Suprapubic skin (tissue), 4 donors: ENCODE measurements at regions not wholly inside any gene's neighbourhood (a gene's known extent, or its start where the extent isn't known, plus 50 kb on each side); places are given as distances from the start of the nearest gene placed in this dataset.

Source experiments
- DNase-seq, 2 donors: peaks; one replicate each; pipeline ENCODE4 v3.0.0-alpha.2; 2019; ENCODE audit warnings: low spot score in 2 of 2
- H3K27ac ChIP-seq: fragments of 200-600 bp; sonication (generic); one replicate; pipeline ENCODE4 v1.5.1; 2019
- H3K27me3 ChIP-seq: fragments of 200-600 bp; sonication (generic); one replicate; pipeline ENCODE4 v1.5.1; 2019
- H3K36me3 ChIP-seq: fragments of 200-600 bp; sonication (generic); one replicate; pipeline ENCODE4 v1.5.1; 2019
- H3K4me1 ChIP-seq: fragments of 200-600 bp; sonication (generic); one replicate; pipeline ENCODE4 v1.5.1; 2019
- H3K4me3 ChIP-seq: fragments of 200-600 bp; sonication (generic); one replicate; pipeline ENCODE4 v1.5.1; 2019; ENCODE audit warnings: mild to moderate bottlenecking
- H3K9me3 ChIP-seq: fragments of 200-600 bp; sonication (generic); one replicate; pipeline ENCODE4 v1.5.1; 2019
- CTCF ChIP-seq, 2 donors: fragments of 200-600 bp in 1 of 2; fragments of 450-650 bp in 1 of 2; sonication (generic) in 1 of 2; IDR thresholded peaks; one replicate each; pipeline ENCODE4 v1.5.1; 2016 to 2019; ENCODE audit warnings: antibody characterized with exemption in 2 of 2, mild to moderate bottlenecking in 1 of 2, moderate library complexity in 1 of 2
- EP300 ChIP-seq: sonication (generic); formaldehyde crosslinking; IDR thresholded peaks from one replicate; pipeline ENCODE4 v1.6.1; 2017; ENCODE audit warnings: antibody characterized with exemption
- POLR2A ChIP-seq, 2 donors: fragments of 450-650 bp; IDR thresholded peaks; one replicate each; pipeline ENCODE4 v1.6.1; 2017; ENCODE audit warnings: antibody characterized with exemption in 2 of 2, mild to moderate bottlenecking in 2 of 2, moderate library complexity in 2 of 2
- POLR2AphosphoS5 ChIP-seq, 3 donors: sonication (generic); formaldehyde crosslinking; IDR thresholded peaks; one replicate each; pipeline ENCODE4 v1.6.1; 2017; ENCODE audit warnings: antibody characterized with exemption in 3 of 3
- WGBS: methylation state at CpG from one replicate; pipeline ENCODE4 v1.1.5; 2018; 5-methylcytosine and 5-hydroxymethylcytosine counted together

- 100% methylated on average over 1 of the region's 1 CpG for WGBS
- no peaks in the 10 kb centered on the region for H3K36me3 ChIP-seq
- no peaks in the 10 kb centered on the region for H3K27me3 ChIP-seq
- no peaks in the 10 kb centered on the region for H3K9me3 ChIP-seq
- DNase-seq = no peak
- no peak overlapping the region for H3K4me3 ChIP-seq
- TF ChIP-seq POLR2AphosphoS5 (IDR thresholded peaks at IDR 0.05) (no peak), POLR2A (IDR thresholded peaks at IDR 0.05) (no peak), EP300 (no peak), CTCF (IDR thresholded peaks at IDR 0.05) (no peak)
- peaks cover 8% of the 10 kb centered on the region for H3K4me1 ChIP-seq
- H3K27ac ChIP-seq = no peak overlapping the region
Observed at GRCh38 chr1:81310250-81310649, 490.5 kb upstream of the ADGRL2 start.

DNA sequence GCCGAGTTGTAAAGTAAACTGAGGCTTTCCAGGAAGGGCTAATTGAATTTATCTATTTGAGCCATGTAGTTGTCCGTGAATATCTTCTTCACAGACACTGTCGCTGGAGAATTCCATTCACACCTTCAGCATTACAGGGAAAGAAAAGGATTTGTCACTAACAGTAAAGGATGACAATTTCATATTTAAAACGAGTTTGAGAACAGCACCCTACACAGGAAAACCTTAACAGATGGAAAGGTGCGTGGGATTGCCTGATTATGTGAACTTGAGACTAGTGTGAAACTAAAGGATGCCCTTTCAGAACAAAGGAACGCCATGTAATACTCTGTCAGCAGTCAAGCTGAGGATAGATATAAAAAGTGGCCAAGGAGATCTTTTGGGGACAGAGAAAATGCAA, 492.5 kb upstream of the ADGRL2 start:
- no peak for TF ChIP-seq CTCF (IDR thresholded peaks at IDR 0.05)
- no peak for TF ChIP-seq POLR2AphosphoS5 (IDR thresholded peaks at IDR 0.05)
- TF ChIP-seq EP300 = no peak
- no peak for TF ChIP-seq POLR2A (IDR thresholded peaks at IDR 0.05)
- Histone ChIP-seq H3K4me1 (peaks cover 8% of the 10 kb centered on the region), H3K27ac (no peak overlapping the region), H3K4me3 (no peak overlapping the region), H3K9me3 (no peaks in the 10 kb centered on the region), H3K36me3 (no peaks in the 10 kb centered on the region), H3K27me3 (no peaks in the 10 kb centered on the region)
- DNase-seq = no peak
- WGBS = 87% methylated on average over 6 of the region's 6 CpGs

DNA sequence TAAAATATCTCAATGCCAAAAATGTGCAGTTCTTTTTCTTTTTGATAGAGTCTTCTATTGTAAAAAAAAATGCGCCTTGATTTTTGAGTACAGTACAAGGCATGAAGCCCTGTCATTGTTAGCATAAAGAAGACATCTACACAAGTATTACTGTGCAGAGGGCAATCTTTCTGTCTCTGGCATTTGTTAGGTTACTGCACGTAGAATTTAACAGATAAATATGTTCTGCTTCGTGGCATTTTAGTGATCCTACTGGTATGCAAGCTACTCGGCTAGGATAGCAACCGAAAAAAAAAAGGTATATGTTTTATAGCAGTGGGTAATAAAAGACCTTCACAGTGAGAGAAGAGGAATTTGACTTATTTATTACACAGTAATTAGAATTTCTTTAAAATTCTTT, 492.9 kb upstream of the ADGRL2 start:
- H3K4me1 ChIP-seq = peaks cover 8% of the 10 kb centered on the region
- no peaks in the 10 kb centered on the region for H3K36me3 ChIP-seq
- no peak overlapping the region for H3K27ac ChIP-seq
- H3K9me3 ChIP-seq = no peaks in the 10 kb centered on the region
- no peak for DNase-seq
- H3K27me3 ChIP-seq = no peaks in the 10 kb centered on the region
- no peak for TF ChIP-seq EP300
- TF ChIP-seq CTCF (IDR thresholded peaks at IDR 0.05) = no peak
- no peak for TF ChIP-seq POLR2A (IDR thresholded peaks at IDR 0.05)
- TF ChIP-seq POLR2AphosphoS5 (IDR thresholded peaks at IDR 0.05) = no peak
- H3K4me3 ChIP-seq = no peak overlapping the region
- 90% methylated on average over 5 of the region's 5 CpGs for WGBS

DNA sequence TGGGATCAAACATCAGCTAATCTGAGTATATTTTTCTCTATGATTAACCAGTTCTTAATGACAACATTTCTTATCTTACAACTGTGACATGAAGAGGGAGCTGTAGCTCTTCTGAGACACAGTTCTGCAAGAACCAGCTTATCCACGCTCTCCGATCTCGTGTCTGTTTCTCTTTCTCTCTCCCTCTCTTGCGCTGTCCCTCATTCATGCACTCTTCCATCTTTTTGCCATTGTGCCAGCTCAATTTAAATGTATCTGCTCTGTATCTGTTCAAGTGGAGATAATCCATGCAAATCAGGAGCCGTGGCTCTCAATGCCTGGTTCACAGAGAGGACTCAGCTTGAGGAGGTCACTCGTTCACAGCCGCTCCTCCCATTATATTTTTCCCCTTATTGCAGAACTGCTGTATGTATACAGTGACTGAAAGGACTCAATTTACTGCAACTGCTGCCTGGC, 494.7 kb upstream of the ADGRL2 start:
- Histone ChIP-seq H3K4me1 (peaks cover 8% of the 10 kb centered on the region), H3K27ac (no peak overlapping the region), H3K36me3 (no peaks in the 10 kb centered on the region), H3K4me3 (peak overlapping the region; percentile 48), H3K27me3 (no peaks in the 10 kb centered on the region), H3K9me3 (no peaks in the 10 kb centered on the region)
- TF ChIP-seq CTCF (IDR thresholded peaks at IDR 0.05) (peak in 1 of 2 donors; percentile 8), POLR2AphosphoS5 (IDR thresholded peaks at IDR 0.05) (no peak)
- DNase-seq = no peak
- WGBS = 2% methylated on average over 7 of the region's 7 CpGs

- Histone ChIP-seq H3K36me3 (no peaks in the 10 kb centered on the region), H3K9me3 (no peaks in the 10 kb centered on the region), H3K27me3 (no peaks in the 10 kb centered on the region), H3K4me3 (no peak overlapping the region), H3K27ac (no peak overlapping the region), H3K4me1 (peaks cover 8% of the 10 kb centered on the region)
- TF ChIP-seq POLR2A (IDR thresholded peaks at IDR 0.05) (no peak), EP300 (no peak), CTCF (IDR thresholded peaks at IDR 0.05) (no peak), POLR2AphosphoS5 (IDR thresholded peaks at IDR 0.05) (no peak)
- no peak for DNase-seq
Observed at GRCh38 chr1:81304187-81304586, 496.5 kb upstream of the ADGRL2 start.
